ENCODE measurements at regions not wholly inside any gene's neighbourhood (a gene's known extent, or its start where the extent isn't known, plus 50 kb on each side); places are given as distances from the start of the nearest gene placed in this dataset.

GRCh38 chr4:162972661-162973330 lies 193.9 kb downstream of the NAF1 start:
- TF ChIP-seq EZH2 (IDR thresholded peaks at IDR 0.05; ENCODE audit: borderline replicate concordance, control insufficient read depth, low read depth, low read length), result no peak
- TF ChIP-seq CTCF (IDR thresholded peaks at IDR 0.05 in 2 of 3, conservative IDR thresholded peaks at IDR 0.05 in 1 of 3; ENCODE audit: control insufficient read depth in 2 of 3, extremely low read depth in 1 of 3, insufficient read depth in 1 of 3, low read depth in 3 of 3, low read length in 3 of 3), result no peak
- no peak for TF ChIP-seq IRF3 (IDR thresholded peaks at IDR 0.05)
- TF ChIP-seq RELB (IDR thresholded peaks at IDR 0.05; ENCODE audit: low read depth), result no peak
- no peak for TF ChIP-seq CEBPB (IDR thresholded peaks at IDR 0.05; ENCODE audit: borderline replicate concordance in 1 of 2, low read depth in 2 of 2, low read length in 2 of 2)
- no peak for TF ChIP-seq YY1 (IDR thresholded peaks at IDR 0.05; ENCODE audit: low read depth, low read length)
- TF ChIP-seq FOS (IDR thresholded peaks at IDR 0.05; ENCODE audit: borderline replicate concordance, extremely low read depth, insufficient read length), result no peak
- no peak for TF ChIP-seq CHD2 (IDR thresholded peaks at IDR 0.05; ENCODE audit: borderline replicate concordance, low read depth, low read length)
- no peak for TF ChIP-seq PAX8 (IDR thresholded peaks at IDR 0.05)
- TF ChIP-seq, protein P1, sequence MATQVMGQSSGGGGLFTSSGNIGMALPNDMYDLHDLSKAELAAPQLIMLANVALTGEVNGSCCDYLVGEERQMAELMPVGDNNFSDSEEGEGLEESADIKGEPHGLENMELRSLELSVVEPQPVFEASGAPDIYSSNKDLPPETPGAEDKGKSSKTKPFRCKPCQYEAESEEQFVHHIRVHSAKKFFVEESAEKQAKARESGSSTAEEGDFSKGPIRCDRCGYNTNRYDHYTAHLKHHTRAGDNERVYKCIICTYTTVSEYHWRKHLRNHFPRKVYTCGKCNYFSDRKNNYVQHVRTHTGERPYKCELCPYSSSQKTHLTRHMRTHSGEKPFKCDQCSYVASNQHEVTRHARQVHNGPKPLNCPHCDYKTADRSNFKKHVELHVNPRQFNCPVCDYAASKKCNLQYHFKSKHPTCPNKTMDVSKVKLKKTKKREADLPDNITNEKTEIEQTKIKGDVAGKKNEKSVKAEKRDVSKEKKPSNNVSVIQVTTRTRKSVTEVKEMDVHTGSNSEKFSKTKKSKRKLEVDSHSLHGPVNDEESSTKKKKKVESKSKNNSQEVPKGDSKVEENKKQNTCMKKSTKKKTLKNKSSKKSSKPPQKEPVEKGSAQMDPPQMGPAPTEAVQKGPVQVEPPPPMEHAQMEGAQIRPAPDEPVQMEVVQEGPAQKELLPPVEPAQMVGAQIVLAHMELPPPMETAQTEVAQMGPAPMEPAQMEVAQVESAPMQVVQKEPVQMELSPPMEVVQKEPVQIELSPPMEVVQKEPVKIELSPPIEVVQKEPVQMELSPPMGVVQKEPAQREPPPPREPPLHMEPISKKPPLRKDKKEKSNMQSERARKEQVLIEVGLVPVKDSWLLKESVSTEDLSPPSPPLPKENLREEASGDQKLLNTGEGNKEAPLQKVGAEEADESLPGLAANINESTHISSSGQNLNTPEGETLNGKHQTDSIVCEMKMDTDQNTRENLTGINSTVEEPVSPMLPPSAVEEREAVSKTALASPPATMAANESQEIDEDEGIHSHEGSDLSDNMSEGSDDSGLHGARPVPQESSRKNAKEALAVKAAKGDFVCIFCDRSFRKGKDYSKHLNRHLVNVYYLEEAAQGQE (IDR thresholded peaks at IDR 0.05; ENCODE audit: low read depth, low read length), result no peak

All from GM12878 (cell line).